Stimulated activated memory B cell treated with anti-CD40 and anti-IgM and Interleukin-4, amounts not matched to agents 10 μg/mL and 1 μg/mL and 100 μg/mL, for 72 hours (primary cell): ENCODE measurements at regions not wholly inside any gene's neighbourhood (a gene's known extent, or its start where the extent isn't known, plus 50 kb on each side); places are given as distances from the start of the nearest gene placed in this dataset.
"Not testable (repeated sequence)": the region's sequence is repeated elsewhere in the genome, so short reads cannot be mapped to it uniquely, and the experiment has no call there.

ENCODE experiments used
- ATAC-seq: fragments of 150-1000 bp; cut with Tn5 transposase; 2 replicates; pipeline ENCODE4 v1.10.0; 2021
- H3K27ac Mint-ChIP-seq: one replicate; pipeline ENCODE4 v1.8.0; 2022; ENCODE audit warnings: mild to moderate bottlenecking, mixed read lengths
- H3K27me3 Mint-ChIP-seq: one replicate; pipeline ENCODE4 v1.8.0; 2022; ENCODE audit warnings: mixed read lengths
- H3K36me3 Mint-ChIP-seq: one replicate; pipeline ENCODE4 v1.8.0; 2022; ENCODE audit warnings: mixed read lengths
- H3K4me1 Mint-ChIP-seq: one replicate; pipeline ENCODE4 v1.8.0; 2022; ENCODE audit warnings: mixed read lengths
- H3K4me3 Mint-ChIP-seq: one replicate; pipeline ENCODE4 v1.8.0; 2022; ENCODE audit warnings: mild to moderate bottlenecking, moderate library complexity, mixed read lengths
- H3K9me3 Mint-ChIP-seq: one replicate; pipeline ENCODE4 v1.8.0; 2022; ENCODE audit warnings: mixed read lengths

DNA sequence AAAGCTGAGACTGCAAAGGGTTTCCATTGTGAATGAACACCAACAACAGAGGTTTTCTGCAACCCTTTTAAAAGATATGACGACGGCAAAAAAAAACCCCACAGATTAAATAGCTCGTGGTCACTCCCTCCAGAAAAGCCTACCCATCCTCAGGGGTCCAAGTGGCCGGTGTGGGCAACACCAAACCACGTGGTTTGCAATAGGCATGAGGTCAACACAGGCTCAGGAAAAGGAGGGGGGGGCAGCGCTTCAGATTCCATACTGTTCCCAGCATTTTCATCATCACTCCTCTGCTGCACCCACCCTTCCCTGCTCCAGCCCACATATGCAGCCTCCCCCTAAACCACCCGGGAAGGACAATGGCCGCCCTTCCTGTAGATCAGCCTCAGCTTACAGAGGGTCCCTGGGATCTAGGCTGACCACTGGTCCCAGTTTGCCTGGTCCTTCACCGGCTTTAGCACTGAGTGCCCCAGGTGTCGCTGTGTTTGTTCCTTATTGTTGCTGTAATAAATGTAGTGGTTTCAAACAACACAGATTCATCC is 122.8 kb upstream of the PHACTR3 start:
- no peak for ATAC-seq
- Mint-ChIP-seq H3K27me3 (peaks cover 37% of the 10 kb centered on the region), H3K4me1 (no peaks in the 10 kb centered on the region), H3K4me3 (no peak overlapping the region), H3K27ac (no peak overlapping the region), H3K36me3 (no peaks in the 10 kb centered on the region), H3K9me3 (no peaks in the 10 kb centered on the region)

DNA sequence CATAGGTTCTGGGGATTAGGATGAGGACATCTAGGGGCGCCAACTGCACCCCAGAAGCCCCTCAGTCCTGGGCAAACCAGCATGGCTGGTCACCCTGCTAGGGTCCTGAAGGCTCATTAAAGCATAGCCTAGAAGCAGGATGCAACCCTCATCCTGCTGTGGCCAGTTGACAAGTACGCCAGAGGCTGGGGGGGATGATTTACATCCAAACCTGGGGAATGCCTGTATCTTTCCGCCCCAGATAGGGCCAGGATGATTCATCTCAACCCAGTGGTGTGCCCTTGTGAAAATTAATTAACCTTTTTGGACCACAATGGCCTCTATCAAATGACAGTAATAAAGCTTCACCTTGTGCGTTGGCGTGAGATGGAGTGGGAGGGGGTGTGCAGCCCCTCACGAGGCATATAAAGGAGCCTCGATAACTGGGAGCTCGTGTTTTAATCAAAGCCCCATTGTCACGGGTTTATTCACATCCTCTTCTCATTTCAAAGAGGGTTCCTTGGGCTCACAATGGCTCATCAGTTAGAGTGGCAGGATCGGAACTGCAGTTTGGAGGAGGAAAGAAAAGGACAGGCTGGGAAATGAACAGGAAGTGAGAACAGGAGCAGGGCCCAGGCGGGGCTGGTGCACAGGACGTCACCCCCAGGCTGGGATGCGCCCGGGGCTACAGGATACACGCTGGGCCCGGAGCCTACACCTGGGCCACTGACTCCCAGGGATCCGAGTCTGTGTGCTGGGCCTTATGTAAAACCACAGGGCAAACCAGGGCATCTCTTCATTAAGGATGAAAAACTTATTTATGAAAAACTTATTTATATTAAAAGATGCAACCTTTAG is 121.8 kb upstream of the PHACTR3 start:
- Mint-ChIP-seq H3K27ac (no peak overlapping the region), H3K4me1 (no peaks in the 10 kb centered on the region), H3K9me3 (no peaks in the 10 kb centered on the region), H3K36me3 (no peaks in the 10 kb centered on the region), H3K4me3 (no peak overlapping the region), H3K27me3 (peaks cover 37% of the 10 kb centered on the region)
- ATAC-seq: no peak

DNA sequence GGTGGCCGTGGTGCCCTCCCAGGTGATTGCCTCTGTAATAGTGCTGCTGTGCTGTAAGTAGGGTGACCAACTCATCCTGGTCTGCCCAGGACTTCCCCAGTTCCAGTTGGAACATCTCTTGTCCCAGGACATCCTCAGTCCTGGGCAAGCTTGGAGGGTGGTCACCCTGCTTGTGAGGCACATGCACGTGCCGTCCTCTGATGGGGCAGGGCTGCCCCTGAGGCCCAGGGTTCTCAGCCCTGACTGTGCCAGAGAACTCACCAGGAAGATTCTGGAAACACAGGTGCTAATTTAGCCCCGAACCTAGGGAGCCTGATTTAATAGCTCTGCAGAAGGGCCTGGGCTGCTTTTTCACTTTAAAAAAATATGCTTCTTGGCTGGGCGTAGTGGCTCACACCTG is 120.9 kb upstream of the PHACTR3 start:
- H3K4me3 Mint-ChIP-seq: no peak overlapping the region
- no peaks in the 10 kb centered on the region for H3K4me1 Mint-ChIP-seq
- no peak overlapping the region for H3K27ac Mint-ChIP-seq
- H3K27me3 Mint-ChIP-seq: peaks cover 37% of the 10 kb centered on the region
- H3K36me3 Mint-ChIP-seq: no peaks in the 10 kb centered on the region
- H3K9me3 Mint-ChIP-seq: no peaks in the 10 kb centered on the region
- no peak for ATAC-seq

DNA sequence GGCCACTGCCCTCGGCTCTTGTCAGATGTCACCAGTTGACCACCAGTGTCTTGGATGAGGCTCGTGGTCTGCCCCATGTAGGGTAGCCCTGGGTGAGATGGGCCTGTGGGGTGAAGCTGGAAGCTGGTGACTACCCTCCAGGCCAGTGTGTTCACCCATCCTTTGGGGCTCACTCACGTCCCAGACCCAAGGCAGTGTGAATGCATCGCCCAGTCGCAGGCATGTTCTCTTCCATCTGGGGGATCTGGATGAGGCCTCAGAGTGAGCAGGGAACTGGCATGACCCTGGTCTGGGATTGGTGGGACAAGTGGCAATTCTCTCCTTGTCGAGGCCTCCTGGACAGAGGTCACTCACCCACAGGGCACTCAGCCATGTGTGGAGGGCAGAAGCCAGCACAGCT is 120.1 kb upstream of the PHACTR3 start:
- ATAC-seq: peak; percentile 25

DNA sequence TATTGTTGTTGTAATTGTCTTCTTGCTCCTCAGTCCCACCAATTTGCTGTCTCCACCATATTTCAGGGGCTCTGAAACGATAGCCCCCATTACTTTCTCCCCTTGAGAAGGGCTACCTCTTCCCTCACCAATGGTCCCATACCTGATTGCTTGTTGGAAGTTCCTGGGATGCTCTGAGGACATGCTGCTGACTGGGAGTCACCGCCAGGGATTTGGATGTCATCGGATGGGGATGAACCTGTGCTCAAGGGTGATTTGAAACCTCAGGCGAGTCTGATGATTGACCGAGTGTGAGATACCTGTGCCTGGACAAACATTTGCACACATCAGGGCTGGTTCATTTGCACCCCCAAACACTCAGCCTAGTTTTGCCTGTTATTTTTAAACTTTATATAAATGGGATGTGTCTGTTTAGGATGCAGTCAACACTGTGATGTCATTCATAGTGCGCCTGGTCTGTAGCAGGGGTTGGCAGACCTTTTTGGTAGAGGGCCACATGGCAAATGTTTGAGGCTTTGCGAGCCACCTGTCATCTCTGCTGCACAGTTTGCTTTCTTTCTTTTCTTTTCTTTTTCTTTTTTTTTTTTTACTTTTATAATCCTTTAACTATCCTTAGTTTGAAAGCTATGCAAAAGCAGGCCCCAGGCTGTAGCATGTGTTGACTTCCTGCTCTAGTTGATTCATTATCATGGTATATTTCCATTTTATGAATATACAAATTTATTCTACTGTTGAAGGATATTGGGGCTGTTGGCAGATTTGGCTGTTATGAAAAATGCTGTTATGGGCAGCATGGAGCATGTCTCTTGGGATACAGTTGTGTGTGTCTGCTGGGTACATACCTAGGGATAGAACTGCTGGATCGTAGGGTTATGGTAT is 118.5 kb upstream of the PHACTR3 start:
- Mint-ChIP-seq H3K36me3 (no peaks in the 10 kb centered on the region), H3K9me3 (no peaks in the 10 kb centered on the region), H3K4me1 (no peaks in the 10 kb centered on the region), H3K27me3 (peaks cover 25% of the 10 kb centered on the region), H3K27ac (no peak overlapping the region), H3K4me3 (no peak overlapping the region)
- ATAC-seq: no peak

More for the DNA sequence above, 120.1 kb upstream of the PHACTR3 start:
- peaks cover 37% of the 10 kb centered on the region for H3K27me3 Mint-ChIP-seq
- H3K4me3 Mint-ChIP-seq: no peak overlapping the region
- H3K36me3 Mint-ChIP-seq: no peaks in the 10 kb centered on the region
- no peaks in the 10 kb centered on the region for H3K4me1 Mint-ChIP-seq
- H3K9me3 Mint-ChIP-seq: no peaks in the 10 kb centered on the region
- H3K27ac Mint-ChIP-seq: no peak overlapping the region

DNA sequence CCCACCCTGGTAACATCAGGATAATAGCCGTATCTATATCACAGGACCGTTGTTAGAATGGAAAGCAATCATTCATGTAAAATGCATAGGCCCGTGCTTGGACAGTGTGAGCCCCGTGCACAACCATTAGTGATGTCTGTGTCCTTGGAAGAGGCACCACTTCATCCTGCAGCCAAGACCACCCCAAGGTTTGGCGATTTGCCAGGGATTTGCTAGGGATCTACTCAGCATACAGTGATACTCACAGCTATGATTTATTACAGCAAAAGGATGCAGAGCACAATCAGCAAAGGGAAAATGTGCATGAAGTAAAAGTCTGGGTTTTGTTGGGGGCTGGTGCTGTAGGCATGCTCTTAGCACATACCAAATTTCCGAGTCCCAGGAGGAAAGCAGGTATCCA is 115.9 kb upstream of the PHACTR3 start:
- not testable (repeated sequence) for H3K4me3 Mint-ChIP-seq, H3K9me3 Mint-ChIP-seq, ATAC-seq, H3K36me3 Mint-ChIP-seq, H3K4me1 Mint-ChIP-seq, H3K27me3 Mint-ChIP-seq, H3K27ac Mint-ChIP-seq

DNA sequence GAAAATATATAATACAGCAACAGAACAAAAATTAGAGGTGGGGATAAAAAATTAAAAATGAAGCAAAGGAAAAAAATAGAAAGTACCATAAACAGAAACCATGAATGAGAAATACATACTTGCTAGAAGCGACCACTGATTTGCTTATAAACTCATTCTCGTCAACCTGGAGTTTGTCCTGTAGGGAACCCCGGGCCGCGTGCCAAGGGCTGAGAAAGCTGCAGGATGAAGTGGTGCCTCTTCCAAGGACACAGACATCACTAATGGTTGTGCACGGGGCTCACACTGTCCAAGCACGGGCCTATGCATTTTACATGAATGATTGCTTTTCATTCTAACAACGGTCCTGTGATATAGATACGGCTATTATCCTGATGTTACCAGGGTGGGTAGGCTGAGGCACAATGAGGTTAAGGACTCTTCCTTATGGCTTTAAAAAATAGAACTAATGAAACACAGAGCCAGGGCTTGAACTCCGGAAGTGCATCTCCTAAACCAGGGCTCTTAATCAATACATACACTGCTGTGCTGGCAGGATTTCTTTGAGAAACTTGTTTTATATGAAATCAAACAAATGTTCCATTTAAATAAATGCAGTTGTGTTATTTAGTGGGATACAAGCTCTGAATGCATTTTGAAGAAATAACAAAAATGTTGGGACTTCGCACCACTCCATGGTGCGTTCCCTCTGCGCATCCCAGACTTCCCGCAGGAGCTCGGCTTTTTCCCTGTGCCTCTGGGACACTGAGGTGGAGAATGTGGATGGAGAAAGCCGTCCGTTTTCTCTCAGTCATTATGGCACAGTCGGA is 113.9 kb upstream of the PHACTR3 start:
- not testable (repeated sequence) for H3K4me3 Mint-ChIP-seq, H3K36me3 Mint-ChIP-seq, H3K9me3 Mint-ChIP-seq, H3K27me3 Mint-ChIP-seq, H3K27ac Mint-ChIP-seq, H3K4me1 Mint-ChIP-seq, ATAC-seq

DNA sequence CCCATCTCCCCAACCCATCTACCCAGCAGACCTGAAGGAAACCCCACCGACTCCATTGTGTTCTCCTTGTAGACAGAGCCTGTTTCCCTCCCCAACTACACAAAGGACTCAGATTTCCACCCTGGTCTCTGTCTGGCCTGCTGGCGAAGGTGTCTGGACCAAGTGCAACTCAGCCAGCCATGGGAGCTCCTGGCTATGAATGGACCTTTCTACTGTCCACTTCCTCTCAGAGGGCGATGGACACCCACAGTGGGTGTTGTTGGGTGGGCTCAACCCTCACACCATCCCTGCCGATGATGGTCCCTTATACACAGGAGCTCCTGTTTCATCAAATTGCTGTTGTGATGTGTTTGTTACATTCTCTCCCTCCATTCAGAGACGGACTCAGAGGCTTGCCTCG is 112.5 kb upstream of the PHACTR3 start:
- H3K4me1 Mint-ChIP-seq: peaks cover 6% of the 10 kb centered on the region
- H3K27me3 Mint-ChIP-seq: peaks cover 10% of the 10 kb centered on the region
- H3K4me3 Mint-ChIP-seq: no peak overlapping the region
- no peak for ATAC-seq
- H3K36me3 Mint-ChIP-seq: no peaks in the 10 kb centered on the region
- no peaks in the 10 kb centered on the region for H3K9me3 Mint-ChIP-seq
- H3K27ac Mint-ChIP-seq: no peak overlapping the region

DNA sequence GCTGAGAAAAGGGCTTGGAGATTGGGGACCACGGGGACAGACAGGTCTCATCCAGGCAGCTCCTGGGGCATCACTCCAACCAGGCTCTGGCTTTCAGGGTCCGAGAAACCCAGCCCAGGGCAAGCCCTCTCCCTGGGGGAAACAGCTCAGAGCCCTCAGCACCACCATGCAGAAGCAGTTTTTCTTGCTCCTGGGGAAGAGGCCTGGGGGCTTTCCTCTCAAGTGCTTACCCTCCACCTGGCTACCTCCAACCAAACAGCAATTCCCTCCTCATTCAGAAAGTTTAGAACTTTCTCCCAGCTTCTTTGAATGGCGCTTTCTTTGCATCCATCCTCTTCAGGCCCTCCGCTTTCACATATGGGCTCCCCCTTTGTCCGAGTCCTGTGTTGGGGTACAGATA is 110.4 kb upstream of the PHACTR3 start:
- Mint-ChIP-seq H3K36me3 (no peaks in the 10 kb centered on the region), H3K4me3 (no peak overlapping the region), H3K9me3 (no peaks in the 10 kb centered on the region), H3K4me1 (peaks cover 6% of the 10 kb centered on the region), H3K27ac (no peak overlapping the region), H3K27me3 (peaks cover 10% of the 10 kb centered on the region)
- ATAC-seq: no peak

DNA sequence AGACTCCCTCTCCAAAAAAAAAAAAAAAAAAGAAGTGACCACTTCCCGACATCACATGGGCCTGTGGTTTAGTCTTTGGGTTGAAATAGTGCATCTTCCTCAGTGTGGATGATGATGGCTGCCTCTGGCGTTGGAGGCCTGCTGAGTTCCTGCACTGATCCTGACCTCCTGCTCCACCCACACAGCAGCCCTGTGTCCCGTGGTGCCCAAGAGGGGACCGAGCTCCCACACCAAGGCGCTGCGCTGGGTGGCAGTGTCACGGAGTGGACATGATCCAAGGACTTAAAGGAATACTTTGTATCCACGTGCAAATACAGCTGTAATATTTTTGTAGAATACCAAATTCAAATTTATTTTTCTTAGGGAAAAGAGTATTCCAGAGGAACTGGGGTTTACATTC is 109.2 kb upstream of the PHACTR3 start:
- H3K27me3 Mint-ChIP-seq: peaks cover 22% of the 10 kb centered on the region
- H3K9me3 Mint-ChIP-seq: peaks cover 6% of the 10 kb centered on the region
- peaks cover 6% of the 10 kb centered on the region for H3K4me1 Mint-ChIP-seq
- no peak overlapping the region for H3K27ac Mint-ChIP-seq
- no peak overlapping the region for H3K4me3 Mint-ChIP-seq
- no peaks in the 10 kb centered on the region for H3K36me3 Mint-ChIP-seq
- ATAC-seq: no peak

DNA sequence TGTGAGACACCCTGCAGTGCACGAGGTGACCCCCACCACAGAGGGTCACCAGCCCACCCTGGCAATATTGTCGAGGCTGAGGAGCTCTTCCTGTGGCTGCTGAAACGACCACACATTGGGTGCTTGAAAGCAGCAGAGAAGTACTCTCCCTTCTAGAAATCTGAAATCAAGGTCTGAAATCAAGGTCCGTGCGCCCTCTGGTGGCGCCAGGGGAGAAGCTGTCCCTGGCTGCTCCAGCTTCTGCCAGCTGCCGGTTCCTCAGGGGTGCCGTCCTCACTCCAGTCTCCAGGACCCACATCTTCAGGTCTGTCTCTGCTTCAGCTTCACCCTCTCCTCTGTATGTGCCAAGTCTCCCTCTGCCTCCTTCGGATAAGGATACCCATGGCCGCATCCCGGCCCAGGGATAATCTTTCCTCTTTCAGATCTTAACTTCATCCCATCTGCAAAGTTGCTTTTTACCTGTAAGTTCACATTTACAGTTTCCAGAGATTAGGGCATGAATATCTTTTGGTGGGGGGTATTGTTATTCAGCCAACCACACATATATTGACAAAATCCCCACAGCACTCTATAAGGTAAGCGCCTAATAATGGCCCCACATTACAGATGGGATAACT is 108.3 kb upstream of the PHACTR3 start:
- peaks cover 25% of the 10 kb centered on the region for H3K27me3 Mint-ChIP-seq
- H3K27ac Mint-ChIP-seq: no peak overlapping the region
- no peaks in the 10 kb centered on the region for H3K36me3 Mint-ChIP-seq
- ATAC-seq: peak; percentile 70
- peaks cover 6% of the 10 kb centered on the region for H3K4me1 Mint-ChIP-seq
- H3K9me3 Mint-ChIP-seq: peaks cover 10% of the 10 kb centered on the region
- no peak overlapping the region for H3K4me3 Mint-ChIP-seq

DNA sequence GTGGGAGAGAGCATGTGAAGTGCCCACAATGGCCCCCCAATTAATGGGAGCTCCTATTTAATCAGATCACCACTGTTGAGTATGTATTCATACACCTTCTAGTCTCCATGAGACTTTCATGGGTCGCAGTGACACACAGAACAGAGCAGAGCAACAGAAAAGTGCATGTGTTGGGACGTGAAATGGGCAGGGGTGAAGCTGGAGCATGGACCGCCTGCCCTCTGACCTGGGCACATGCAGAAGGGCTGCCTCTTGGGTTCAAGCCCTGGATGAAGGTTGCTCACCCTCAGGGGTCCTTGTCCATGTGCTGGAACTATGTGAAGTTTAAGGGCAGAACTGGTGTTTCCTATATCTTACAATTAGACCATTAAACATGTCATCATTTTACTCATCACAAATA is 106.0 kb upstream of the PHACTR3 start:
- H3K36me3 Mint-ChIP-seq: no peaks in the 10 kb centered on the region
- H3K4me3 Mint-ChIP-seq: no peak overlapping the region
- H3K9me3 Mint-ChIP-seq: peaks cover 10% of the 10 kb centered on the region
- peaks cover 36% of the 10 kb centered on the region for H3K27me3 Mint-ChIP-seq
- ATAC-seq: no peak
- no peak overlapping the region for H3K27ac Mint-ChIP-seq
- H3K4me1 Mint-ChIP-seq: peaks cover 6% of the 10 kb centered on the region

DNA sequence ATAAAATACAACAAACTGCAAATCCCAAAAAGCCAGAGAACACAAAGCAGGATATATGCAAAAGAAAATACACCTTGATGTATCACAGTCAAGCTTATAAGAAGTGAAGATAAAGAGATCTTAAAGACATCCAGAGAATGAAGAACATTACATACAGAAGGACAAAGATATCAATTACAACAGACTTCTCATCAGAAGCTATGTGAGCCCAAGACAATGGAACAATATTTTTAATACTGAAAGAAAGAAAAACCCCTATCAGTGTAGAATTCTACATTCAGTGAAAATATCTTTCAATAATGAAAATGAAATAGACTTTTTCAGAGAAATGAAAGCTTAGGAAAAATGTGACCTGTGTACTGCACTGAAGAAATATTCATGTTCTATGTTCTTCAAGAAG is 104.5 kb upstream of the PHACTR3 start:
- Mint-ChIP-seq H3K9me3 (peaks cover 15% of the 10 kb centered on the region), H3K27me3 (peaks cover 37% of the 10 kb centered on the region), H3K36me3 (no peaks in the 10 kb centered on the region), H3K4me3 (no peak overlapping the region), H3K27ac (no peak overlapping the region), H3K4me1 (peaks cover 6% of the 10 kb centered on the region)
- no peak for ATAC-seq

DNA sequence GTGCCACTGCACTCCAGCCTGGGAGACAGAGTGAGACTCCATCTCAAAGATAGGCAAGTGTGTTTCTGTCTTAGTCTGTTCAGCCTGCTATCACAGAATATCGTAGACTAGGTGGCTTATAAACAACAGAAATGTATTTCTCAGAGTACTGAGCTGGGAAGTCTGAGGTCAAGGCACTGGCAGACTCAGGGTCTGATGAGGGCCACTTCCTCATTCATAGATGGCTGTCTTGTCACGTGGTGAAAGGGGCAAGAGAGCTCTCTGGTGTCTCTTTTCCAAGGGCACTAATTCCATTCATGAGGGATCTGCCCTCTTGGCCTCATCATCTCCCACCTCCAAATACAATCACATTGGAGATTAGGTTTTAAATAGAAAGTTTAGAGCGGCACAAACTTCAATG is 95.6 kb upstream of the PHACTR3 start:
- no peaks in the 10 kb centered on the region for H3K4me1 Mint-ChIP-seq
- peaks cover 15% of the 10 kb centered on the region for H3K27me3 Mint-ChIP-seq
- peaks cover 5% of the 10 kb centered on the region for H3K9me3 Mint-ChIP-seq
- no peak overlapping the region for H3K27ac Mint-ChIP-seq
- no peak overlapping the region for H3K4me3 Mint-ChIP-seq
- H3K36me3 Mint-ChIP-seq: no peaks in the 10 kb centered on the region
- no peak for ATAC-seq

DNA sequence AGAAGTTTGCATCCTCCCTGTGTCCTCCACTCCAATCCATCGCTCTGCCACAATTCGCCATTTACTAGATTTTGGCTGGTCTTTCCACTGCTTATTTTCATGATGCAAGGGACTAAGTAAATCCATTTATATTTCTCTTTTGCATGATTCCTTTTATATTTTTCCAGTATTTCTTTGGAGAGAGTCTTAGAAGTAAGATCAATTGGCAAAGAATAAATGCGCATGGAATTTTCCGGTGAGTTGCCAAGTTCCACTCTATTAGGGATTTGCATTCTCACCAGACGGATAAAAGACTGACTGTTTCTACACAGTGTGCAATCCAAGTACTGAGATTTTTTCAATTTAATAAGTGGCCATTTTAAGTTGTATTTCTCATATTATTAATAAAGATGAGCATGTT is 91.7 kb upstream of the PHACTR3 start:
- Mint-ChIP-seq H3K27ac (no peak overlapping the region), H3K4me3 (no peak overlapping the region), H3K9me3 (no peaks in the 10 kb centered on the region), H3K4me1 (peaks cover 6% of the 10 kb centered on the region), H3K36me3 (no peaks in the 10 kb centered on the region), H3K27me3 (peaks cover 40% of the 10 kb centered on the region)
- ATAC-seq: no peak
